SKM-1 (cell line): ENCODE measurements at regions not wholly inside any gene's neighbourhood (a gene's known extent, or its start where the extent isn't known, plus 50 kb on each side); places are given as distances from the start of the nearest gene placed in this dataset.

Experiments used
- DNase-seq: peaks from one replicate; lab custom pipeline; 2025; ENCODE audit not compliant: unreplicated experiment; lab: John Stamatoyannopoulos, UW

DNA sequence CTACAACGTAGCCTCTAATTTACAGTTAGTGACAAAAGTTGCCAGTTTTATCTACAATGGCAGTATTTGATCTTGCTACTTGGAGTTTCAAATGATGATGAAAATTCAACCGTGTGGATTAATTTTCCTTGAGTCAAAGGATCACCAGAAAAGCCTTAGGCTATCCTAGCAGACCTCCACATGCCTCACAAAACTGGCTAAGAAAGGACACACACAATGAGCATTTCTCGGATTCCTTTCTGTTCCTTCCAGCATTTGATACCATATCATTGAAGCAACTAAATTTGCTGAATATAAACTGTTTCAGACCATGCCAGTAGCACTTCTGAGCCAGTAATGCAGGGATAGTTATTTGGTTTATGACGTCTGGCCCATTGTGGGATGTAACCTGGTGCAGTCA lies 587.4 kb upstream of the MDFIC2 start:
- no peak for DNase-seq

DNA sequence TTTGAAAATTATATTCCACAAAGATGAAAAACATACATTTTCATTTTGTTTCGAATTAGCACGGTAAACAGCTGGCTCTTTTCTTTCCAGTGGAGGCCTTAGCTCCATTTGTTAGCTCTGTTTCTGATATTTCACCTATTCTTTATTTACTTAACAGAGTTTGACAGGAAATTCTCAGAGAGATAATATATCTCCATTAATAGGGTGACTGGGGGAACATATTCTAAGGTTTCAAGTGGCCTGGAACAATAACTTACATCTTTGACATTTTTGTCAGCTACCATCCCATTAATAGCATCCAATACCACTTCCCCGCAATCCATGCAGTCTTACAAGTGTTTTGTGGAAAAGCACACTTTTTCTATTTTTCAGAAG lies 577.6 kb upstream of the MDFIC2 start:
- DNase-seq, result no peak

DNA sequence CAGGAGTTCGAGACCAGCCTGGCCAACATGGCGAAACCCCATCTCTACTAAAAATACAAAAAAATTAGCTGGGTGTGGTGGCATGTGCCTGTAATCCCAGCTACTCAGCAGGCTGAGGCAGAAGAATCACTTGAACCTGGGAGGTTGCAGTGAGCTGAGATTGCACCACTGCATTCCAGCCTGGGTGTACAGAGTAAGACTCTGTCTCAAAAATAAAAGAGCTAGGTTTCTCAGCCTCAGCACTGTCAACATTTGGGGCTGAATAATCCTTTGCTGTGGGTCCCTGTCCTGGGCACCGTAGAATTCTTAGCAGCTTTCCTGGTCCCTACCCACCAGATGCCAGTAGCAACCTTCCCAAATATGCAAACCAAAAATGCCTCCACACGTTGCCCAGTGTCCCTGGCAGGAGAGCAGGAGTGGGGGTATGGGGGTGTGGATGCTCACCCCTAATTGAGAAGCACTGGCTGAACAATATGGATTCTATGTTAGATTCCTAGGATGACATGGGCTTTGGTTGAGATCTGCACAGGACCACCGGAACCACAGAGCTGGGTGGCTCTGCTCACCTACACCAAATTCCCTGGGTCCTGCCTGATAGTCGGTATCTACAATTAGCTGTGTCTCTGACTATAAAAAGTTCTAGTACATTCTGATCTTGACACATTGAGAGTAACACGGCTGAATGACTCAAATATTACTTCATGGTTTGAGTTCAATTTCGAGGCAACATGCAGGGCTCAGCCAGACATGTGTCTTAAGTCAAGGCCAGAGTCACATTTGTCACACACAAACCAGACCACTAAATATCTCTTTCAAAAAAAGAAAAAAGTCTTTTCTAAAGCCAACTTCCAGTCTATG lies 577.0 kb upstream of the MDFIC2 start:
- no peak for DNase-seq

DNA sequence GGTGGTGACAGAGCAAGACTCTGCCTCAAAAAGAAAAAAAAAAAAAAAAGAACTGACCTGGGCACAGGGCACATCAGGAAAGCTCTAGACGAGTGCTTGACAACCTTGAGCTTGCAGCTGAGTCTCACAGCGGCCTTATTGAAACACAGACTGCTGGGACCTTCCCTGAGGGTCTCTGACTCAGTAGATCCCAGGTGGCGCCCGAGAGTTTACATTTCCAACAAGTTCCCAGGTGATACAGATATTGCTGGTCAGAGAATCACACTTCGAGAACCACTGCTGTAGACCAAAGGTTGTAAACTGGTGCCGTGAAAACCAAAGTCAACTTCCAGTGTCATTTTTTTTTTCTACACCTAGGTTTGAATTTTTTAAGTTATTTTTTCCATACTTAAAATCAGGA lies 573.2 kb upstream of the MDFIC2 start:
- DNase-seq, result no peak

DNA sequence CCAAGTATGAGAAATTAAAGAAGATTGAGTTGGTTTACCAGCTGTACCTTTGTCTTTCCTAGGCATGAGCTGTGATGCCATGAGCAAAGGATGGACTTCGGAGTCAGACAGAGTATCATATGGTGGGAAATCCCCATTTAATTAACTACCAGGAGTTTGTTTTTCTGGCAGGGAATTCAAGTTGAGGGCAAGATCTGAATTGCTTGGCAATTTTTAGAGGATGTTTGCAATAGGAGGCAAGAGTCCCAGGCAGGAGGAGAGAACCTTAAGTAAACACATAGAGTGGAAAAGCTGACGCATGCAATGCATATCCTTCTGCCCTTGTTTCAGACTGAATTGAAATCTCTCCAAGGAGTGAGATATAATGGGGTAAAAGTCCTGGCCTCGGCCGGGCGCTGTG lies 569.7 kb upstream of the MDFIC2 start:
- no peak for DNase-seq

DNA sequence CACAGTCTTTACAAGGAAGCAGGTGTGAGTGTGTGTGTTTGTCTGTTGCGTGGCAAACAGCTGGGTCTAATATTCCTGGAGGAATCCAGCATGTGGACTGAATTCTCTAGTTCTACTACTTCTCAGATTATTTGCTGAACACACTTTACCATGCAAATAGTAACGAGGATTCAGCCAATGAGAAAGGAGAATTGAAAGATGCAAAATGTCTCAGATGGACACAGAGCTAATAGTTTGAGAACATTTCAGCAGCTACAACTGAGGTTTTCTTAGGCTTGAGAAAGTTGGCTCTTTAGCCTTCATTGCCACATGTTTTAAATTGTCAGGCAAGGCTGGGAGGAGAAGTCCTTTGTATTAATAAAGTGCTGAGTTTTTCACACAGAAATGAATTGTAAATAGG lies 568.0 kb upstream of the MDFIC2 start:
- DNase-seq, result no peak

DNA sequence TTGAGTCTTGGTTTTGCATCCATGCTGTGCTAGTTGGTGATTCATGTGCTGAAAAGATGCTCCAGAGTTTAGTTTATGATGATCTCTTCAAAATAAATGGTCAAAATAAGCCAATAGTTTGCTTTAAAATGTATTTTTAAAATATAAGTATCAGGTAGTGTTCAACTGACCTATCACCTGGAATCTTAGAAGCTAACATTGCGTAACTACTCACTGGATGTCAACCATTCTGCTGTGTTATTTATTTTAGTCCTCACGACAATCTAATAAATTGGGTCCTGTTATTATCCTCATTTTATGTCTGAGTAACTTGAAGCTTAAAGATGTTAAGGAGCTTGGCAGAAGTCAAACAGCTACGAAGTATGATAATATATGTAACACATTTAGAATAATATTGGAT lies 563.7 kb upstream of the MDFIC2 start:
- DNase-seq, result no peak

DNA sequence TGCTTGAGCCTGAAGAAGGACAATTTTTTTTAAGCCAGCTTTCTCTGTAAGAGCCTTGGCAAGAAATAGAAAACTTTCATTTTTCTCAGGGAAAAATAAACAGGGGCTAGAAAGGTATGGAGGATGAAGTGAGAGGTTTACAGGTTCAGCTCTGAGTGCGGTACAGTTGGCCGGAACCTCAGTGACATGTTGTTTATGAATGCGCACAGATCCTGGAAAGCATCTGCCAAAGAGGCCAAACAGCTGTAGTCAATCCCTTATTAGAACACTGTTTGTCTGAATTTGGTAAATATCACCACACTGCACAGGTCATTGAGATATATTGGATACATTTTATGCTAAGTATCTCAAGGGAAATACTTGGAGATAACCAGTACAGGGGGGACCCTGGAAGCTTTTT lies 561.8 kb upstream of the MDFIC2 start:
- DNase-seq, result no peak

DNA sequence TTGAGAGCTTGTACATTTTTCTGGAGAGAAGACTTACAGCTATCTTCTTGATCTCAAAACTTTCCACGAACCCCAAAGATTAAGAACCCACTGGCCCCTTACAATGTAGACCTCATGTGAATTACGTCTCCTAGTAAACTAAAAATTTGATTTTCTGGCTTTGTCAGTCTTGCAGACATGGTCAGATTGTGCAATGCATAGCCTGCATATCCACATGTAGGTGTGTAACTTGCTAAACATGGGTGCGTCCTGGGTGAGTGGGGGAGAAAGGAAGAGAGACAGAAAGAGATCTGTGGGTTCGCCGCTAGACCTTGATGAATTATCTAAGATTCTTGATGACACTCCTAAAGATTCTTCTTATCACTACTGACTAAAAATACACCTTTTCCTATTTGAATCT lies 561.2 kb upstream of the MDFIC2 start:
- no peak for DNase-seq

DNA sequence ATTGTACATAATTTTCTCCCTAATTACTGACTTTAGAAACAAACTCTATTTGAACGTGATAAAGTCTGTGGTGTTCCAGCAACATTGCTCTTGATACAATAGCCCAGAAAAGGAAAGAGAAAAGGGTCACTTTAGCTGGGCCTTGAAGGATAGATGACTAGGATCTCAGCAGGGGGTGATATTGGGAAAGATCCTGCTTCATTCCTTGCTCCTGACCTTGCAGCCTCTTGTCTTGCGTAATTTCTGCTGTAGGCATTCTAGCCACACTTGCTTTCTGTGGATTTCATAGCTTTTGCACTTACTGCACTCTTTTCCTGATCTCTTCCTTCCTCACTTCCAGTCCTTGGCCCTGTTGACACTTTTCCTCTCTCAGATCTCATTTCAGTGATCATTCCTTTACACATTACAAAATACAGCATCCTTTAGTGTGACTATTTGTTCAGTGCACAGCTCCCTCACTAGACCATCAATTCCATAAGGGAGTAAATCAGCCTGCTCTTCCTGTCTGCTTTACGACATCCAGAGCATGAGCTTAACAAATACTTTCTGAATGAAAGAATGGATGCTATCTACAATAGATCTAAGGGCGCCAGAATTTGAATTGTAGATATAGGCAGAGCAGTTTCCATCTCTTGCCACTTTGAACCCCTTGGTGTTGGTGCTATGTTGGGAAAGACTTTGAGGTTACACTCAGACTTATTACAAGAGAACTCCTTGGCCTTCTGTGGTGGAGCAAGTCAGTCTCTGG lies 559.6 kb upstream of the MDFIC2 start:
- no peak for DNase-seq

DNA sequence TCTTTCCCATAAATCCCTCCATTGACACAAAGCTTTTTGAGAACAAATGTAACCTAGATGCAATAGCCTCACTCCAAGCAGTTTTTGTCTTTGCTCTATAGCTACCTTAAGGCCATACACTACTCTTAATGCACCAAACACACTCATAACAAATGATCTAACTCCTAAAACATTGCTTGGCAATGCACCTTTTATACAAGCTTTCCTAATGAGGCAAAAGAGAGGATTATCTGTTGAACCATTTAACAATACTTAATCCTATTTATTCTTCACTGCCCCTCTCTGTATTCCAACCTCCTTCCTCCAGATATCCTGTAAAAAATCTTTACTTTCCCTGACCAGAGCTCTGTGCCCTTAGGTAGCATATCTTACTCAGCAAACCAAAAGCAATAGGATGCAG lies 558.1 kb upstream of the MDFIC2 start:
- DNase-seq, result no peak

DNA sequence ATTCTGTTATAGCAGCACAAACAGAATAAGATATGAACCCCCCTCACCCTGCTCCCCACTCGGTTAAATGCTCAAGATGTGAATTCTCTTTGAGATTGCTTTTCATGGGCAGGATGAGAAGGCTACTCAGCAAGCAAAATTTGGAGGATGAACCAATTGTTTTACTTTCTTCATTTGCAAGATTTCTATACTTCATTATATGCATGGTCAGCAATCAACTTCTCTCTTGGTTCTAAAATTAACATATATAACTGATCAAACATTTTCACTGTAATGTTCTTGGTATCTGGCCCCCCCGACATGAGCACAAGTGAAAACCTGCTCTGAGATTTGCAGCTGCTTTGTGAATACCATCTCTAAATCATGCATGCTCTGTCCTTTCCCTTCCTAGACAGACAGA lies 556.1 kb upstream of the MDFIC2 start:
- no peak for DNase-seq

DNA sequence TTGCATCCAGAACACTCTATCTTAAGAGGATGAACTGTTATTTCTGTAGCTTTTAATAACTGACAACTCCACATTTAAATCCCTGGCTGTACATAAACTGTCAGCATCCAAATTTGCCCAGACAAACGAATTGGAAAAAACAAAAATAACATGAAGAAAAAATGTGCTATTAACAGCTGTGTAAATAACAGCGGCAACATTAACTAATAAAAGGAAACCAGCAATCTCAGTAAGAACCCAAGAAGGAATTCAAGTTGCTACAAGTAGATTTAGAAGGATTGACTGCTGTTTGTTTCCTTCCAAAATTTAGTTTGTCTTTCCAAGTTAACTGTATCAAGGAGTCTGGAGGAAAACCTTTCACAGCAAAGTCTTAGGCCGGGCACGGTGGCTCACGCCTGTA lies 550.6 kb upstream of the MDFIC2 start:
- no peak for DNase-seq

DNA sequence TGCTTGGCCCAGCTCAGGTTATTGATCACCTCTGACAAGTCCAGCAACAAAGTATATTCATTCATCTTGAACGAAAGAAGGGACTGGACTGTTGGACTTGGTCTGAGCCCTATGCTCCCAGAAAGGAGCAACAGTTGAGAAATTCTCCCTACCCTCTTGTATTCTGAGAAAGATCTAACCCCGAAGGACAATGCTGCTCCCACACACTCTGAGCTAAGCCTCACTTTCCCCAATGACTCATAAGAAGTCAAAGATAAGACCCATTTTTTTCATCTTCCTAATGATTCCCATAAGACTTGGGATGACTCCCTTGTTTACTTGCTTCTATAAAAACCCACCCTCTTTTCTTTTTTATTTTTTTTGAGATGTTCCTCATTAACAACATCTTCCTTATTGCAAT lies 549.4 kb upstream of the MDFIC2 start:
- DNase-seq, result no peak

DNA sequence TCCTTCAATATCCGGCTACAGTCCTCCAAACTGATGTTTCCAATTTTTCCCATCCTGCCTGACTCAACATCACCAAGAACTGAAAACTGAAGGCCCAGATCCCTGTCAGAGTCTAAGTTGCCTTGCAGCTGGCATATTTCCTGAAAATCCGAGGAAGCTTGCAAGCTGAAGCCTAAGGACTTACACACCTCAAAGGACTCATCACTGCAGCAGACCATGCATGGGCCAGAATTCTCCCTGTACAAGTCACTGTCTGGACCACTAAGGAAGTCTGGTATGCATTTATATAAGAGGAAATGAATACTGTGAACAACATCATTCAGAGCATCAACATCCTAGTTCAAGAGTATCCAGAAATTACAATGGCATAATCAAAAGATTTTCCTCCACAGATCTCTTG lies 548.8 kb upstream of the MDFIC2 start:
- DNase-seq, result no peak

DNA sequence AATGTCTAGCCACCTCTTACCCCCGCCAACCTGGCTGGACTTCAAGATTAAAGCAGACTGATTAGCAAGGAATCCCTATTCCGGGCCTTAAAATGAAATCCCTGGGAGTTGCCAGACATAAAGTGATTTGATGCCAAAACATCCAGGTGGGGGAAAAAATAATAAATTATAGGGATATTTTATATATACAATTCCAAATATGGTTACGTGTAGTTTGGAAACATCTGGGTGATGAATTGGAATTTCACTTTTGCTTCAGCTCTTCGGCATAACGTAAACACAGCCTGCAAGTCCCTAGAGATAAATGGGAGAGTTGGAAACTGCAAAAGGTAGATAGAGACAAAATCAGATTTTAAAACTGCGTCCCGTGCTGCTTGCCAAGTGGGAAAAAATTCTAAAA lies 545.5 kb upstream of the MDFIC2 start:
- no peak for DNase-seq

DNA sequence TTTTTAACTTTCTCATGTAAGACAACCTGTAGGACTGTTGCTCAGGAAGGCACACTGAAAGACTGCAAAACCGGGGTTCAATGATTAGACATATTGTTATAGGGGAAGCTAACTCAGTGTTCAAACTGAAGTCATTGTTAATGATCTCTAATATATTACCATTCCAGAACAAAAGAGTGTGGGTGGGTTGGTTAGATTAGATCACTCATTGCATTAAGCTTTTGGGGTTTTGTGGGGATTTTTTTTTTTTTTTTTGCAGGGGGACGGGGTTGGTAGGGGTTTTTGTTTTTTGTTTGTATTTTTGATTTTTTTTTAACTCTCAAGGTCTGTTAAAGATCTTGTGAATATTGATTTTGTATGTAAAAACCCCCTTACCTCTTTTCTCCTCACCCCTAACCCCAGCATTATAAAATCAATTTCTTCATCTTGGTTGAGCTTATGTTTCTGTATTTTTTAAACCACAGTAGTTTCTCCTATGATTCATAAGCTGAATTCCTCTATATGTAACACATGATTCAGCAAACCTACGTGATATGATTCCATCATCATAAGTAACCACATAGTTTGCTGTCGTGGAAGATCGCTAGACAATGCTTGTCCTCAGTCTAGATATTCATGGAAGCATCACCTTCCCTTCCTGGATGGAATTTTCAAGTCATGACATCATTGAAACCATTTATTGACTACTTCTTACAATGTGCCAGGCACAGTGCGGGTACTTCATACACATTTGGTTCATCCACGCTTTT lies 544.1 kb upstream of the MDFIC2 start:
- DNase-seq, result no peak

DNA sequence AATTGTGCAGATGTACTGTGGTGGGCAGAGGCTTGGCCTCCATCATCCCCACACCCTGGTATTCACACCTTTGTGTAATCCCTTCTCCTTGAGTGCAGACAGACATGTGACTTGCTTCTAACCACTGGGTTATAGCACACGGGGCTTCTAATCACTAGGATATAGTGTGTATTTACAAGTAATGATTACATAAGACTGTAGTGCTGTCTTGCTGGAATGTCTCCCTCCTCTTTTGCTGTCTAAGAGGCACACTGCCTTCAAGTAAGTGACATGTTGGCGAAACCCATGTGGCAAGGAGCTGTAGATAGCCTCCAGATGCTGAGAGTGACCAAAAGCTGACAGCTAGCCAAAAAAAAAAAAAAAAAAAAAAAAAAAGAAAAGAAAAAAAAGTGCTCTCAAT lies 542.7 kb upstream of the MDFIC2 start:
- DNase-seq, result no peak

DNA sequence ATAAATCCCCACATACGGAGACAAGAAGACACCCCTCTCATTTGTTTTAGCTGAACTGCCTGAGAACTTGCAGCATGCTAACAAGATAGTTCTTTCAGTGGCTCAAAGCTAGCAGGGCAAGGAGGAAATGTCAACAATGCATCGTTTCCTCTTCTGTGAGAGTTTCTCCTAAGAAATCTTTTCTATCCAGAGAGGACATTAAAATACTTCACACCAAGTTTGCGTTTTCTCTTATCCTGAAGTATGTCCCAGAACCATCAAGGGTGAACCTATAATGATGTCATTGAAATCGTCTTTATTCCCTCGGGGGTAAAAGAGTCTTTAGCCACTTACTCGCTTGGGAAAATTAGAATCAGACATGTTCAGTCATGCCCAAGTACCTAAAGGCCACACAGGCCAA lies 541.7 kb upstream of the MDFIC2 start:
- no peak for DNase-seq

DNA sequence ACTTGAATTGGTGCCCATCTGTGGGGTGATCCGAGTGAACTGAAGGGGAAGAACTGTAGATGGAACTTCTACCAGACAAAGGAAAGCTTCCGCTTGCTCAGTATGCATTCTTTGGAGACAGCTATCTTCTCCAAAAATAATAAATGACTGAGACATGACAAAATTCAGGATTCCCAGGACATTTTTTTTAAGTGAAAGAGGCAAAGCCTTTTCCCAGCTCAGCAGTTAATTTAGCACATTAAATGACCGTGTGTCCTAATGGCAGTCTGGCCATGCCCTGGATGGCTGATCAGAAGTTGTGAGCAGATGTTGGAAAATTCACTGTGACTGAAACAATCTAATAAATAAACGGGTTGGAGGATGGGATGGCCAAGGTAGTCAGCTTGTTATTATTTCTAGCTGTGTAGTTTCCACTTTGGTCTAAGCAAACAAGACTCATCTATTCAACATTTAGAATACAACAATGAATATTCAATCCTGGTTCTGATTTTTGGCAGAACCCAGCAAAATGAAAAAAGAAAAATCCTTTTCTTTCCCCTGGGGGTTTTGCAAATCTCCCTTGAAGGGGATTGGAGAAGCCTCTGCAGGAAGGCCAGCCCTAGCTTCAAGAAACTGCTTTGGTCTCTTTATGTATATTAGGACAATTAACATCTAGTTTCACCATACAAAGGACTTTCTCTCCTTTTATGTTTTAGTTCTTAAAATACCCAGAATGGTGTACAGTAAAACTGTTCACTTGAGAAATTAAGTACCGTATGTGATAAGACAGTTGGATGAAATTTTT lies 540.9 kb upstream of the MDFIC2 start:
- DNase-seq, result no peak
